SK-N-MC (cell line): ENCODE measurements at regions not wholly inside any gene's neighbourhood (a gene's known extent, or its start where the extent isn't known, plus 50 kb on each side); places are given as distances from the start of the nearest gene placed in this dataset.
"Not testable (repeated sequence)": the region's sequence is repeated elsewhere in the genome, so short reads cannot be mapped to it uniquely, and the experiment has no call there.

ENCODE experiments used
- EZH2 ChIP-seq: fragments of 200-600 bp; sonication (generic); IDR thresholded peaks from one replicate; pipeline ENCODE4 v1.6.1; 2017; ENCODE audit warnings: antibody characterized with exemption
- FOXP2 ChIP-seq: optimal IDR thresholded peaks from 2 replicates; pipeline ENCODE3; 2011; ENCODE audit warnings: mild to moderate bottlenecking, moderate library complexity; ENCODE audit not compliant: insufficient read depth; ENCODE audit errors: extremely low read length, control extremely low read depth
- POLR2AphosphoS5 ChIP-seq: IDR thresholded peaks from 2 replicates; pipeline ENCODE4 v1.6.1; 2012; ENCODE audit warnings: mild to moderate bottlenecking, low read depth, low read length, borderline replicate concordance

DNA sequence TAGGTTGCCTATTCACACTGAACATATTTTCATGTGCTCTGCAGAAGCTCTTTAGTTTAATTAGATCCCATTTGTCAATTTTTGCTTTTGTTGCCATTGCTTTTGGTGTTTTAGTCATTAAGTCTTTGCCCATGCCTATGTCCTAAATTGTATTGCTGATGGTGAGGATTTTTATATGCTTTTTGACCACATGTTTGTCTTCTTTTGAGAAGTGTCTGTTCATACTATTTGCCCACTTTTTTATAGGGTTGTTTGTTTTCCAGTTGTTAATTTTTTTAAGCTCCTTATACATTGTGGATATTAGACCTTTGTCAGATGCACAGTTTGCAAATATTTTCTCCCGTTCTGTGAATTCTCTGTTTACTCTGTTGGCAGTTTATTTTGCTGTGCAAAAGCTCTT is 84.5 kb upstream of the LRIF1 start:
- TF ChIP-seq EZH2, POLR2AphosphoS5, FOXP2: not testable (repeated sequence)
